ENCODE measurements at regions not wholly inside any gene's neighbourhood (a gene's known extent, or its start where the extent isn't known, plus 50 kb on each side); places are given as distances from the start of the nearest gene placed in this dataset.

- TF ChIP-seq POLR2A (IDR thresholded peaks at IDR 0.05), result no peak
- TF ChIP-seq, protein P1, sequence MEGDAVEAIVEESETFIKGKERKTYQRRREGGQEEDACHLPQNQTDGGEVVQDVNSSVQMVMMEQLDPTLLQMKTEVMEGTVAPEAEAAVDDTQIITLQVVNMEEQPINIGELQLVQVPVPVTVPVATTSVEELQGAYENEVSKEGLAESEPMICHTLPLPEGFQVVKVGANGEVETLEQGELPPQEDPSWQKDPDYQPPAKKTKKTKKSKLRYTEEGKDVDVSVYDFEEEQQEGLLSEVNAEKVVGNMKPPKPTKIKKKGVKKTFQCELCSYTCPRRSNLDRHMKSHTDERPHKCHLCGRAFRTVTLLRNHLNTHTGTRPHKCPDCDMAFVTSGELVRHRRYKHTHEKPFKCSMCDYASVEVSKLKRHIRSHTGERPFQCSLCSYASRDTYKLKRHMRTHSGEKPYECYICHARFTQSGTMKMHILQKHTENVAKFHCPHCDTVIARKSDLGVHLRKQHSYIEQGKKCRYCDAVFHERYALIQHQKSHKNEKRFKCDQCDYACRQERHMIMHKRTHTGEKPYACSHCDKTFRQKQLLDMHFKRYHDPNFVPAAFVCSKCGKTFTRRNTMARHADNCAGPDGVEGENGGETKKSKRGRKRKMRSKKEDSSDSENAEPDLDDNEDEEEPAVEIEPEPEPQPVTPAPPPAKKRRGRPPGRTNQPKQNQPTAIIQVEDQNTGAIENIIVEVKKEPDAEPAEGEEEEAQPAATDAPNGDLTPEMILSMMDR (IDR thresholded peaks at IDR 0.05), result no peak
- TF ChIP-seq EP300 (IDR thresholded peaks at IDR 0.05), result no peak
Observed at GRCh38 chr2:220071696-220072095, 444.3 kb downstream of the SLC4A3 start.
